RWPE2 (cell line): ENCODE measurements at regions not wholly inside any gene's neighbourhood (a gene's known extent, or its start where the extent isn't known, plus 50 kb on each side); places are given as distances from the start of the nearest gene placed in this dataset.
"Not testable (repeated sequence)": the region's sequence is repeated elsewhere in the genome, so short reads cannot be mapped to it uniquely, and the experiment has no call there.

Experiments
- ATAC-seq: fragments of 200-7000 bp; cut with Tn5 transposase; 3 replicates; pipeline ENCODE4 v1.9.1; 2021; ENCODE audit warnings: low read depth
- DNase-seq: peaks from one replicate; pipeline ENCODE4 v3.0.0-alpha.2; 2020; ENCODE audit warnings: low spot score
- H3K27ac ChIP-seq: fragments of 450-650 bp; 2 replicates; pipeline ENCODE4 v1.5.1; 2017; ENCODE audit warnings: mild to moderate bottlenecking; ENCODE audit not compliant: poor library complexity, severe bottlenecking
- H3K27me3 ChIP-seq: fragments of 250-450 bp; sonication (Bioruptor Pico); 2 replicates; pipeline ENCODE4 v1.5.1; 2021; ENCODE audit warnings: mild to moderate bottlenecking, moderate library complexity; ENCODE audit not compliant: insufficient read depth, poor library complexity, severe bottlenecking
- H3K36me3 ChIP-seq: fragments of 250-450 bp; sonication (Bioruptor Pico); 2 replicates; pipeline ENCODE4 v1.5.1; 2020; ENCODE audit warnings: low read depth, mild to moderate bottlenecking, moderate library complexity
- H3K4me1 ChIP-seq: fragments of 250-450 bp; sonication (Bioruptor Pico); 2 replicates; pipeline ENCODE4 v1.5.1; 2021; ENCODE audit warnings: mild to moderate bottlenecking, moderate library complexity; ENCODE audit not compliant: insufficient read depth, poor library complexity, severe bottlenecking
- H3K4me3 ChIP-seq: fragments of 250-450 bp; sonication (Bioruptor Pico); 2 replicates; pipeline ENCODE4 v1.5.1; 2021; ENCODE audit warnings: mild to moderate bottlenecking, moderate library complexity; ENCODE audit not compliant: severe bottlenecking
- H3K9me3 ChIP-seq: fragments of 250-450 bp; sonication (Bioruptor Pico); 2 replicates; pipeline ENCODE4 v1.5.1; 2021; ENCODE audit warnings: mild to moderate bottlenecking, moderate library complexity; ENCODE audit not compliant: severe bottlenecking
- CTCF ChIP-seq: fragments of 450-650 bp; IDR thresholded peaks from one replicate; pipeline ENCODE4 v1.5.1; 2017; ENCODE audit warnings: mild to moderate bottlenecking, moderate library complexity; ENCODE audit not compliant: poor library complexity, severe bottlenecking

GRCh38 chr18:44579028-44579702 lies 101.5 kb upstream of the SETBP1 start:
- TF ChIP-seq CTCF = peak; percentile 65
- no peaks in the 10 kb centered on the region for H3K9me3 ChIP-seq
- H3K27ac ChIP-seq = no peak overlapping the region
- H3K36me3 ChIP-seq = no peaks in the 10 kb centered on the region
- H3K4me3 ChIP-seq = no peak overlapping the region
- H3K4me1 ChIP-seq = peaks cover 3% of the 10 kb centered on the region
- DNase-seq (no peak), ATAC-seq (peak; percentile 78)
- no peaks in the 10 kb centered on the region for H3K27me3 ChIP-seq

DNA sequence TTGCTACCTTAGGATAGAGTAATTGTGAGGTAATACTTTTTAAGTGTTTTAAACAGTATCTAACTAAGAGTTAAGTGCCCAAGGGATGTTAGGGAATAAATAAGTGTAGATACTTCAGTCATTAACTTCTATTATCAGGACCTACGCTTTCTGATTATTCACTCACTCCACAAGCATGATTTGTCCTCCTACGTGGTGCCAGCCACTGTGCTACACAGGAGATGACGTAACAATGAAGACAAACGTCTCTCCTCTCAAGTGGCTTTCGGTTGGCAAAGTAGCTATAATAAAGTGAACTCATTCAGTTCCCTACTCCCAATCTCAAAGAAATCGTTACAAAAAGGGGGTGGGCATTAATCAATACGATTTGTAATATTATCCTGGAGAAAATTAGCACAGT lies 100.9 kb upstream of the SETBP1 start:
- no peak for TF ChIP-seq CTCF

DNA sequence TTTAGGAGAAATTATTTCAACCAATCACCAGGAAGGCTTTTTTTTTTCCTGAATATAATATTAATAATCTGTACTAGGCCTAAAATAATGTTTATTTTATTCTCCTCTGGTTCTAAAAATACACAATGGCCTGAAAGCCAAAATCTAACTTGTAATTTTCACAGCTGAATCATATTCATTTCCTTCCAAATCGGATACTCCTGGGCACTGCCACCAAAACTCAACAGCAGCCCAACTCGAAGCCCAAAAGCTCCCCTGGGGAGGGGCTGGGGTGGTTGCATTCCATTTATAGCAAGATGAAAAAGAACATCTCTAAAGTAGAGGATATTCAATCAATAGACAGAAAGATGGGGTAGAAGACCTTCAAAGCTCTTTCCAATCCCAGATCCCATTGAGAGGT lies 100.5 kb upstream of the SETBP1 start:
- no peak overlapping the region for H3K27ac ChIP-seq
- ATAC-seq = no peak
- peaks cover 3% of the 10 kb centered on the region for H3K4me1 ChIP-seq

More for the DNA sequence above, 100.9 kb upstream of the SETBP1 start:
- H3K27me3 ChIP-seq = no peaks in the 10 kb centered on the region
- no peak overlapping the region for H3K4me3 ChIP-seq
- H3K36me3 ChIP-seq = no peaks in the 10 kb centered on the region
- DNase-seq = no peak
- H3K4me1 ChIP-seq = peaks cover 3% of the 10 kb centered on the region
- no peaks in the 10 kb centered on the region for H3K9me3 ChIP-seq
- H3K27ac ChIP-seq = no peak overlapping the region
- no peak for ATAC-seq

GRCh38 chr18:44580782-44581181 lies 99.9 kb upstream of the SETBP1 start:
- not testable (repeated sequence) for ATAC-seq

More for the DNA sequence above, 100.5 kb upstream of the SETBP1 start:
- H3K4me3 ChIP-seq = no peak overlapping the region
- no peak for TF ChIP-seq CTCF
- H3K36me3 ChIP-seq = no peaks in the 10 kb centered on the region
- H3K9me3 ChIP-seq = no peaks in the 10 kb centered on the region
- DNase-seq = no peak
- no peaks in the 10 kb centered on the region for H3K27me3 ChIP-seq

GRCh38 chr18:44582456-44582855 lies 98.2 kb upstream of the SETBP1 start:
- ATAC-seq (no peak), DNase-seq (no peak)
- no peaks in the 10 kb centered on the region for H3K36me3 ChIP-seq
- no peak overlapping the region for H3K4me3 ChIP-seq
- no peak overlapping the region for H3K27ac ChIP-seq
- H3K27me3 ChIP-seq = no peaks in the 10 kb centered on the region
- peaks cover 3% of the 10 kb centered on the region for H3K4me1 ChIP-seq
- H3K9me3 ChIP-seq = no peaks in the 10 kb centered on the region
- TF ChIP-seq CTCF = no peak

More at GRCh38 chr18:44580782-44581181, 99.9 kb upstream of the SETBP1 start:
- not testable (repeated sequence) for DNase-seq, H3K4me3 ChIP-seq, H3K36me3 ChIP-seq, H3K4me1 ChIP-seq, H3K27ac ChIP-seq, H3K27me3 ChIP-seq, H3K9me3 ChIP-seq
